SK-N-SH (cell line): ENCODE measurements at regions not wholly inside any gene's neighbourhood (a gene's known extent, or its start where the extent isn't known, plus 50 kb on each side); places are given as distances from the start of the nearest gene placed in this dataset.

Experiments used
- CTCF ChIA-PET: fragments of 300-600, 350-600 bp; formaldehyde crosslinking; extraction: SDS; loops from one replicate; lab custom pipeline; 2021; lab: Yijun Ruan, JAX
- POLR2A ChIA-PET: fragments of 350-600 bp; sonication (Branson Sonifier 250); formaldehyde crosslinking; extraction: SDS; loops from one replicate; lab custom pipeline; 2020; ENCODE audit warnings: antibody characterized with exemption, inconsistent platforms; lab: Yijun Ruan, JAX
- DNase-seq: peaks from one replicate; pipeline ENCODE4 v3.0.0; 2012
- H2AFZ ChIP-seq: fragments of 200-600 bp; sonication (generic); 2 replicates; pipeline ENCODE4 v1.8.1; 2016; ENCODE audit warnings: antibody characterized with exemption, mild to moderate bottlenecking, low read depth
- H3F3A ChIP-seq: fragments of 200-600 bp; sonication (generic); replicated peaks from 2 replicates; pipeline ENCODE3; 2016; ENCODE audit warnings: antibody characterized with exemption, mild to moderate bottlenecking; ENCODE audit not compliant: insufficient read depth
- H3K27ac ChIP-seq, 2 experiments: fragments of 200-500 bp in 1 of 2; fragments of 200-600 bp in 1 of 2; sonication (Bioruptor generic) in 1 of 2; sonication (generic), shearing (Covaris generic) in 1 of 2; 2 replicates each; pipeline versions ENCODE4 v1.5.1 to v1.6.1; 2014 to 2016; ENCODE audit warnings: low read depth in 2 of 2, inconsistent platforms in 1 of 2, low read length in 1 of 2, mild to moderate bottlenecking in 1 of 2, mixed read lengths in 1 of 2
- H3K27me3 ChIP-seq: fragments of 200-600 bp; sonication (generic), shearing (Covaris generic); 2 replicates; pipeline ENCODE4 v1.6.1; 2016; ENCODE audit warnings: mixed run types; ENCODE audit not compliant: insufficient read depth
- H3K36me3 ChIP-seq, 2 experiments: fragments of 200-500 bp in 1 of 2; fragments of 200-600 bp in 1 of 2; sonication (Bioruptor generic) in 1 of 2; sonication (generic) in 1 of 2; replicated peaks in 1 of 2; 2 replicates each; pipeline versions ENCODE3 to v1.5.1; 2014 to 2016; ENCODE audit warnings: low read length in 1 of 2, mild to moderate bottlenecking in 1 of 2; ENCODE audit not compliant: insufficient read depth in 2 of 2, control insufficient read depth in 1 of 2
- H3K4me1 ChIP-seq, 2 experiments: fragments of 200-500 bp in 1 of 2; fragments of 200-600 bp in 1 of 2; sonication (Bioruptor generic) in 1 of 2; sonication (generic), shearing (Covaris generic) in 1 of 2; 2 replicates each; pipeline versions ENCODE4 v1.5.1 to v1.6.1; 2014 to 2016; ENCODE audit warnings: low read depth in 1 of 2, low read length in 1 of 2, mixed run types in 1 of 2; ENCODE audit not compliant: insufficient read depth in 2 of 2, control insufficient read depth in 1 of 2
- H3K4me2 ChIP-seq: fragments of 200-600 bp; sonication (generic), shearing (Covaris generic); 2 replicates; pipeline ENCODE4 v1.6.1; 2017; ENCODE audit warnings: mixed run types
- H3K4me3 ChIP-seq, 2 experiments: fragments of 200-500 bp in 1 of 2; fragments of 200-600 bp in 1 of 2; sonication (Bioruptor generic) in 1 of 2; sonication (generic), shearing (Covaris generic) in 1 of 2; 2 replicates each; pipeline versions ENCODE4 v1.5.1 to v1.8.1; 2014 to 2016; ENCODE audit warnings: low read depth in 2 of 2, inconsistent platforms in 1 of 2, low read length in 1 of 2, mild to moderate bottlenecking in 1 of 2, mixed read lengths in 1 of 2, moderate library complexity in 1 of 2
- H3K79me2 ChIP-seq: fragments of 200-600 bp; sonication (generic); 2 replicates; pipeline ENCODE4 v1.8.1; 2017; ENCODE audit warnings: mild to moderate bottlenecking; ENCODE audit not compliant: insufficient read depth
- H3K9ac ChIP-seq: fragments of 200-600 bp; sonication (generic); 2 replicates; pipeline ENCODE4 v1.6.1; 2017; ENCODE audit warnings: mixed run types
- H3K9me2 ChIP-seq: fragments of 200-600 bp; sonication (generic); 2 replicates; pipeline ENCODE4 v1.6.1; 2017; ENCODE audit warnings: mixed run types
- H3K9me3 ChIP-seq: fragments of 200-600 bp; sonication (generic); 2 replicates; pipeline ENCODE4 v1.6.1; 2017; ENCODE audit warnings: mixed run types, mild to moderate bottlenecking, moderate library complexity
- H4K20me1 ChIP-seq: fragments of 200-600 bp; sonication (generic); 2 replicates; pipeline ENCODE4 v1.6.1; 2017; ENCODE audit warnings: mild to moderate bottlenecking, mixed run types; ENCODE audit not compliant: insufficient read depth
- CTCF ChIP-seq: fragments of 200-600 bp; sonication (generic); IDR thresholded peaks from 2 replicates; pipeline ENCODE4 v1.6.1; 2017; ENCODE audit warnings: antibody characterized with exemption, mild to moderate bottlenecking, moderate library complexity
- ELF1 ChIP-seq: IDR thresholded peaks from 2 replicates; pipeline ENCODE4 v1.4.0; 2012
- EZH2phosphoT487 ChIP-seq: fragments of 200-600 bp; sonication (generic); IDR thresholded peaks from 2 replicates; pipeline ENCODE4 v1.6.1; 2017; ENCODE audit warnings: low read depth, mixed run types, mild to moderate bottlenecking, antibody characterized with exemption, moderate library complexity, borderline replicate concordance
- FOXJ3 ChIP-seq: sonication (generic); formaldehyde crosslinking; IDR thresholded peaks from 2 replicates; pipeline ENCODE4 v1.5.1; 2020; ENCODE audit warnings: mild to moderate bottlenecking, missing genetic modification reagents
- FOXM1 ChIP-seq: IDR thresholded peaks from 2 replicates; pipeline ENCODE4 v1.4.0; 2012; ENCODE audit warnings: low read depth, mild to moderate bottlenecking
- IRF3 ChIP-seq: fragments of 150-350 bp; IDR thresholded peaks from 2 replicates; pipeline ENCODE4 v1.6.1; 2016; ENCODE audit warnings: mild to moderate bottlenecking, low read depth, low read length
- NRF1 ChIP-seq: IDR thresholded peaks from 2 replicates; pipeline ENCODE4 v1.6.1; 2012; ENCODE audit warnings: low read depth, mild to moderate bottlenecking, low read length
- POLR2AphosphoS5 ChIP-seq: IDR thresholded peaks from 2 replicates; pipeline ENCODE4 v1.6.1; 2012; ENCODE audit warnings: low read depth, low read length
- RFX5 ChIP-seq: IDR thresholded peaks from 2 replicates; pipeline ENCODE4 v1.6.1; 2012; ENCODE audit warnings: mild to moderate bottlenecking, improper control_type of control experiment, low read length
- RXRA ChIP-seq: IDR thresholded peaks from 2 replicates; pipeline ENCODE4 v1.4.0; 2012; ENCODE audit warnings: low read depth, mild to moderate bottlenecking, borderline replicate concordance
- TCF12 ChIP-seq: IDR thresholded peaks from 2 replicates; pipeline ENCODE4 v1.4.0; 2012
- YY1 ChIP-seq: IDR thresholded peaks from 2 replicates; pipeline ENCODE4 v1.4.0; 2012; ENCODE audit warnings: low read depth, mild to moderate bottlenecking
- WGBS: methylation state at CpG from one replicate; pipeline ENCODE4 v1.1.6; 2017; ENCODE audit warnings: low lambda C conversion rate; 5-methylcytosine and 5-hydroxymethylcytosine counted together
- TF ChIP-seq, protein P1 (sequence below): IDR thresholded peaks from 2 replicates; pipeline ENCODE4; 2012
- TF ChIP-seq, protein P2 (sequence below): IDR thresholded peaks from 2 replicates; pipeline ENCODE4 v1.4.0; 2012; ENCODE audit warnings: low read depth, borderline replicate concordance

DNA sequence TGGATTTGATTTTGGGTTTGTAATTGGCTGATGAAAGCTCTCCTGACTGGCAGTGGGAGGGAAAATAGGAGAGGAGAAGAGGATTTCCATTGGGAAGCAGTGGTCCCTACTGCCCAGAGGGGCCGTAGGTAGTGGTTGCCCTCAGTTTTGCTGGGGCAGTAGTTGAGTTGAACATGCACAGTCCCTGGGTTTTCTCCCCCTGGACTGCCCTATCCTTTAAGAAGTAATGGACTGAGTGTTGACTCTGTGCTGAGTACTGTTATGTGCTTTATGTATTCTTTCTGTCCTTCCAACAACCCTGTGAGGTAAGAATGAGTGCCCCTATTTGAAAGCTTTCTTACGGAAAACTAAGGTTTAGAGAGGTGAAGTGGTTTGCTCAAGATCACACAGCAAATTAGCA is 111.2 kb upstream of the RPS23 start:
- peak overlapping the region; percentile 57 for H2AFZ ChIP-seq
- H3K4me3 ChIP-seq = peak overlapping the region in 1 of 2 experiments; percentile 40; a peak in 2 of 4 replicates
- no peak for DNase-seq
- H3K4me2 ChIP-seq = peak overlapping the region; percentile 75
- no peaks in the 10 kb centered on the region for H3K79me2 ChIP-seq
- no peaks in the 10 kb centered on the region for H4K20me1 ChIP-seq
- H3K9me2 ChIP-seq = no peaks in the 10 kb centered on the region
- peaks cover 29 to 38% of the 10 kb centered on the region in 2 experiments for H3K4me1 ChIP-seq
- peak overlapping the region; percentile 80 for H3K9ac ChIP-seq
- H3K27ac ChIP-seq = peak overlapping the region; percentile 98 to 100
- ChIA-PET POLR2A (no interaction called here), CTCF (interaction anchor here (0.9 to 1.3 kb wide), 4 partner anchors 11 to 76 kb away, joined by 3 to 4 read pairs (median 4); no protein-coding TSS in a partner anchor)
- TF ChIP-seq NRF1 (no peak), ELF1 (no peak), FOXM1 (no peak), RXRA (no peak), CTCF (no peak), IRF3 (no peak), FOXJ3 (CRISPR knock-in tag) (no peak), RFX5 (no peak), YY1 (no peak), POLR2AphosphoS5 (no peak), TCF12 (no peak), EZH2phosphoT487 (no peak)
- TF ChIP-seq, protein P1, sequence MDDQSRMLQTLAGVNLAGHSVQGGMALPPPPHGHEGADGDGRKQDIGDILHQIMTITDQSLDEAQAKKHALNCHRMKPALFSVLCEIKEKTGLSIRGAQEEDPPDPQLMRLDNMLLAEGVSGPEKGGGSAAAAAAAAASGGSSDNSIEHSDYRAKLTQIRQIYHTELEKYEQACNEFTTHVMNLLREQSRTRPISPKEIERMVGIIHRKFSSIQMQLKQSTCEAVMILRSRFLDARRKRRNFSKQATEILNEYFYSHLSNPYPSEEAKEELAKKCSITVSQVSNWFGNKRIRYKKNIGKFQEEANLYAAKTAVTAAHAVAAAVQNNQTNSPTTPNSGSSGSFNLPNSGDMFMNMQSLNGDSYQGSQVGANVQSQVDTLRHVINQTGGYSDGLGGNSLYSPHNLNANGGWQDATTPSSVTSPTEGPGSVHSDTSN = no peak
- TF ChIP-seq, protein P2, sequence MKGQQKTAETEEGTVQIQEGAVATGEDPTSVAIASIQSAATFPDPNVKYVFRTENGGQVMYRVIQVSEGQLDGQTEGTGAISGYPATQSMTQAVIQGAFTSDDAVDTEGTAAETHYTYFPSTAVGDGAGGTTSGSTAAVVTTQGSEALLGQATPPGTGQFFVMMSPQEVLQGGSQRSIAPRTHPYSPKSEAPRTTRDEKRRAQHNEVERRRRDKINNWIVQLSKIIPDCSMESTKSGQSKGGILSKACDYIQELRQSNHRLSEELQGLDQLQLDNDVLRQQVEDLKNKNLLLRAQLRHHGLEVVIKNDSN = no peak
- H3F3A ChIP-seq = peaks cover 29% of the 10 kb centered on the region
- H3K9me3 ChIP-seq = no peaks in the 10 kb centered on the region
- 61% methylated on average over 2 of the region's 2 CpGs for WGBS
- no peaks in the 10 kb centered on the region for H3K27me3 ChIP-seq
- H3K36me3 ChIP-seq = no peaks in the 10 kb centered on the region
